GM18511 (cell line): ENCODE measurements at regions not wholly inside any gene's neighbourhood (a gene's known extent, or its start where the extent isn't known, plus 50 kb on each side); places are given as distances from the start of the nearest gene placed in this dataset.

Experiments
- ATAC-seq: cut with Tn5 transposase; IDR thresholded peaks from one replicate; pipeline ENCODE4 v1.9.1; 2021; ENCODE audit warnings: mild to moderate bottlenecking, moderate library complexity; ENCODE audit not compliant: unreplicated experiment

DNA sequence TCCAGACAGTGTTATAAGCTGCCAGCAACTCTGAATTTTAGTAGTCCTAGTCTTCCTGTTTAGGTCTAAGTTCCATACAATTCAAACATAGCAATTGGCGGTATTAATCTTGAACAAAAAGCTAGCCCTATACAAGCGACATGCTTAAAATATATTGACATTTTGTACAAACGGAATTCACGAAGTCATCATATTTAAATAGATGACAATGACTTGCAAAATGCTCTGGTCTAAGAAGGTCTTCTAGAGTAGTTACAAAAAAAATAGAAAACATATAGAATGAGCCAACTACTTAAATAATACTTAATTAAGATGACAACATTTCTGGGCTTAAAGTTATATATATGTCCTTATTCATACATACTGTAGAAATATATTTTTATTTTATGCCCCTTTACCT is 446.6 kb downstream of the ANKRD7 start:
- ATAC-seq: no peak

DNA sequence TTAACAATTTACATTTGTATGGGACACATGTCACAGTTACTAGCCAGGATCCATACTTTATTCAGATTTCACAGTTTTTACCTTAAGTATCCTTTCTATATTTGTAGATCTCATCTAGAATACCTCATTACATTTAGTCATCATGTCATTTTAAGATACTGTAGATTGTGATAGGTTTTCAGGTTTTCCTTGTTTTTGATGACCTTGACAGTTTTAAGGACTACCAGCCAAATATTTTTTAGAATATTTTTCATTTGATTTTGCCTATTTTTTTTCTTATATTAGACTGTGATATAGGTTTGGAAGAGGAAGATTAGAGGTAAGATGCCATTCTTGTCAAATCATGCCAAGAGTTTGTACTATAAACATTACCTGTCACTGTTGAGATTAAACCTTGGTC is 460.3 kb downstream of the ANKRD7 start:
- ATAC-seq: no peak

DNA sequence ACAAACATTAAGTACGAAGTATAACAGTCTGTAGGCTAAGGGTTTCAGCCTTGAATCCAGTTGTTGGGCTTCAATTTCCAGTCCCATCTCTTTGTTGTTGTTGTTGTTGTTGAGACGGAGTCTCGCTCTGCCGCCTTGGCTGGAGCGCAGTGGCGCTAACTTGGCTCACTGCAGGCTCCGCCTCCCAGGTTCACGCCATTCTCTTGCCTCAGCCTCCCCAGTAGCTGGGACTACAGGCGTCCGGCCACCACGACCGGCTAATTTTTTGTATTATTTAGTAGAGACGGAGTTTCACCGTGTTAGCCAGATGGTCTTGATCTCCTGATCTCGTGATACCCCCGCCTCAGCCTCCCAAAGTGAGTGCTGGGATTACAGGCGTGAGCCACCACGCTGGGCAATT is 464.9 kb downstream of the ANKRD7 start:
- no peak for ATAC-seq

DNA sequence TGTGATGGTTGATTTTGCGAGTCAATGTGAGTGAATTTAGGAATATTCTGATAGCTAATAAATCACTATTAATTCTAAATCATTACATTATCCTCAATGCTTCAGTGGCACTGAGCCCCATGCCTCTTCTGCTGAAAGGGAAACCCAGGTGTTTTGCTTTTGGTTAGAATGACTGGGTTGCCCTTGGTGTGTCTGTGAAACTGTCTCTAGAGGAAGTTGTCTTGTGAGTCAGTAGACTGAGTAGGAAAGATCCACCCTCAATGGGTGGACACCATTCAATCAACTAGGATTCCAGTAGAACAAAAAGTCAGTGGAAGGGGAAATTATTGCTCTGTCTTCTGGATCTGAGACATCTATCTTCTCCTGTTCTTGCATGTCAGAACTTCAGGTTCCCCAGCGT is 472.4 kb downstream of the ANKRD7 start:
- ATAC-seq: no peak

DNA sequence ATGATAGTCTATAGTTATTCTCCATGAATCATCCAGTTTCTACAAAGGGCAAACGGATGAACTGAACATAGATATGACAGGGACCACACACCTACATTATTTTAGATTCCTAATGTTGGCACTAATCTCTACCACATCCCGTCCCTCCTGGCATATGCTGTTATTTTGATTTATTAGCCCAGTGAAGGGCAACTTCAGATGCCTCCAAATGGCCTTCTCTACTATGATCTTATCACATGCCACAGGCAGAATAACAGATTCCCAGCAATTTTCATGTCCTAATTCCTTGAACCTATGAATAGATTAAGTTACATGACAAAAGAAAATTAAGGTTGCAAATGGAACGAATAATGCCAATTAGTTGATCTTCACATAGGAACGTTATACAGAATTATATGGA is 474.7 kb downstream of the ANKRD7 start:
- ATAC-seq: no peak

DNA sequence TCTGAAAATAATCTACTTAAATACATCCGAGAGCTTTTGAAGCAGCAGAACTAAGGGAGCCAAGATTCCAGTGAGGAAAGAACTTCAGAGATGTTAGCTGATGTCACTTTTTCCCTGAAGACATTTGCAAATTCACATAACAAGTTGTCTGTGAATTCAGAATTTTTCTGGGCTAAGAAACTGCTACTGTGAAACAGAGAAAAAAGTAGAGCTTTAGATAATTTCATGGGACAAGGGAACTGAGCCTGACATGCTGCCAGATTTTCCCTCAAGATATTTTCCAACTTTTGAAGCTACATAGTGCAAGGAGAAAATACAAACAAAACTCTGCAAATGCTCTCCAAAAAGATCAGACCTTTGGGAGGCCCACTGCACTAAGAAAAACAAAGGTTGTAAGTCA is 484.2 kb downstream of the ANKRD7 start:
- no peak for ATAC-seq

DNA sequence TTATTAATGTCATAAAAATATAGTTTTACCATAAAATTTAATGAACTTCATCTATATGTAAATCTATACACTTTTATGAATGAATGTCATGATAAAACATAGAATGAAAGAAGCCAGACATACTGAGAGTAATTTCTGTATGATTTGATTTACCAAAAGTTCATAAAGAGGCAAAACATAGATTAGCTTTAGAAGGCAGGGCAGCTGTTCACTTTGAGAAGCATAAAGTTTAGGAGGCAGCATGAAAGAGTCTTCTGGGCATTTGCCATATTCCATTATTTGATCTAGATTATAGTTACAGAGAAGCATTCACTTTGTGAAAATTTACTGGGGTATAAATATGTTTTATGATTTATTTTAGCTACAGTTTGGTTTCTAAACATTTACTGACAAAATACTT is 487.2 kb downstream of the ANKRD7 start:
- ATAC-seq: no peak

DNA sequence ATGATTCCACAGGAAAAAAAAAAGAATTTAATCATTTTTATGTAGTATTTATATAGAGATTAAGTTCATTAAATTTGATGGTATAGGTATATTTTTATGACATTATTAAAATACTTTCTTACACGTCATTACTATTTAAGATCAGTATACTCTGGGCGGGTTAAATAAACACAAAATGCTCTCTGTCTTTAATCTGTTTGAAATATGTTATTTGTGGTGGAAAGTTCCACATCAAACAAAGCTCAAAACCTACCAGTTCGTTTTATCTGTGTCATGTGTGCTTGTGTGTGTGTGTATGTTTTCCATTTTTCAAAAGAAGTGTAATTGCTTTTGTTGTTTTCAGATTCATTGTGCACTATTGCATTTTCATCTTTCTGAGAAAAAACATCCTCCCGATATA is 488.5 kb downstream of the ANKRD7 start:
- no peak for ATAC-seq

DNA sequence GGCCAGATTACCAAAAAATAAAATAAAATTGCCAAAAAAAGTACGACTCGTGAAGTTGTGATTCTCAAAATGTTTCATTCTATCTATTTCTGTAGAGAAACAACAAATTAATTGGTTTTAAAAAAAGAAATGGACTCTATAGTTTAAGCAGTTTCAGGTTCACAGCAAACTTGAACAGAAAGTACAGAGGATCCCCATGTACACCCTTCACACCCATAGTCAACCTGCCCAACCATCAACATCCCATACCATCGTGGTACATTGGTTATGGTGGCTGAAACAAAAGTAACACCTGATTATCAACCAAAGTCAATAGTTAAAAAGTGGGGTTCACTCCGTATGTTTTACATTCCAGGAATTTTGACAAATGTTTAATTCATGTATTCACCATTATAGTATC is 496.1 kb downstream of the ANKRD7 start:
- no peak for ATAC-seq

DNA sequence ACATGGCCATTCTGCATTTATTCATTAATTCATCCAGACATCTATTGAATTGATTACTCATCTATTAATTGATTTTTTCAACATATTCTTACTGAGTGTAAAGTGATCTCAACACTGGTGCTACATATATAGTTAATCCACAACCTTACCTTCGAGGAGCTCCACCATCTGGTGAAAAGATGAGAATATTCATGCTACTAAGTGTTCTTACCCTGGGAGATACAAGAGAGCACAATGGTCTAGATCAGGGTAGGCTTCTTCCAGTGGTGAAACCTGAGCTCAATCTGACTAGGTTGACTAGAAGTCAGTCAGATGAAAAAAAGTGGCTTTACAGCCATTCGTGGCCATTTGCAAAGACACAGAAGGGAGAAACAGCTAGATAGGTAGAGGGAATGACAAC is 507.4 kb downstream of the ANKRD7 start:
- ATAC-seq: no peak

DNA sequence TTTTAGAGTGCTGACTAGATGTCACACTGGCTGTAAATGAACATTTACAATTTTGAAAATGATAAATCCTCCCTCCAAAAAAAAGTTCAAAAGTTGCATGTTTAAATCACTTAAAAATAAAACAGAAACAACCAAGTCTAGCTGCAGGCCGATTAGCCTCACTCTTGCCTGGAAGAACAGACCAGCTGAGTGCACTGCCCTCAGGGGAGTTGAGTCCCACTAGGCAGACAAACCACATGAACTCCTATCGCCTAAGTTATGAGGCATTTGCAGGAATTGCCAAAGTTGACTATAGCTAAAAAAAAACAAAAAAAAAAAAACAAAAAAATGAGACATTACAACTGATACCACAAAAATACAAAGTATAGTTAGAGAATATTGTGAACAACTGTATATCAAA is 510.0 kb downstream of the ANKRD7 start:
- no peak for ATAC-seq

DNA sequence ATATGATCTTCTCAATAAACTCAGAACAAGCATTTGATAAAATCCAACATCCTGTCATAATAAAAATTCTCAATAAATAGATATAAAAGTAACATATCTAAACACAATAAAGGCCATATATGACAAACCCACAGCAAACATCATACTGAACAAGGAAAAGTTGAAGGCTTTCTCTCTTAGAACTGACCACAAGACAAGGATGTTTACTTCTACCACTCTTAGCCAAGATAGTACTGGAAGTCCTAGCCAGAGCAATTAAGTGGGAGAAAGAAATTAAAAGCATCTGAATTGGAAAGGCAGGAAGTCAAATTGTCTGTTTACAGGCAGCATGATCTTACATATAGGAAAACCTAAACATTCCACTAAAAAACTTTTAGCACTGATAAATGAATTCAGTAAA is 510.9 kb downstream of the ANKRD7 start:
- no peak for ATAC-seq

DNA sequence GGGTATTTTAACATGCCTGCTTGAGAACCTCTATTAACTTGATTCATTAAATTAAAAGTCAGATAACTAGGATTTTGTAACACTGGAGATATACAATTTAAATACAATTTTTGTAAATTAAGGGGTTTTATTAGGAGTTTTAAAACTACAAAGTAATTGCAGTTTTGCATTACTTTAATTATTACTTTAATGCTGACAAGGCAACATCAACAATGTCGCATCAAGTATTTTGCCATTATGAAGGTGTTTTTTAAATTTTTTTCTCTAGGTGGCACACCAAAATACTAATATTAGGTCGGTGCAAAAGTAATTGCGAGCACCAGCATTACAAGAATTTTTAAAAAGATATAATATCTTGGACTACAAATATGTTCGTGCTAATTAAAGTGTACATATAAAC is 513.4 kb downstream of the ANKRD7 start:
- no peak for ATAC-seq

DNA sequence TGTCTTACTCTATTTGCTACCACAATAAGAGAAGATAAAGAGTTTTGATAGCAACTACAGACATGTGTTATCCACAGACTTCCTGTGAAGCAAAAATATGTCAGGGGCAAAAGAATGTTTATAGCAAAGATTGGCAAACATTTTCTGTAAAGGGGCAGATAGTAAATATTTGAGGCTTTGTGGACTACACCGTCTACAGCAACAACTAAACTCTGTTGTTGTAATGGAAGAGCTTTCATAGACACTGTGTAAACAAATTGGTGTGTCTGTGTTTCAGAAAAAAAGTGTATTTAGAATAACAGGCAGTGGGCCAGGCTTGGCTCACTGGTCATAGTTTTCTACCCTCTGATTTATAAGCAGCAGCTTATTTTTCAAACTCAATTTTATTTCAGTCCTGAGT is 521.4 kb downstream of the ANKRD7 start:
- ATAC-seq: no peak

DNA sequence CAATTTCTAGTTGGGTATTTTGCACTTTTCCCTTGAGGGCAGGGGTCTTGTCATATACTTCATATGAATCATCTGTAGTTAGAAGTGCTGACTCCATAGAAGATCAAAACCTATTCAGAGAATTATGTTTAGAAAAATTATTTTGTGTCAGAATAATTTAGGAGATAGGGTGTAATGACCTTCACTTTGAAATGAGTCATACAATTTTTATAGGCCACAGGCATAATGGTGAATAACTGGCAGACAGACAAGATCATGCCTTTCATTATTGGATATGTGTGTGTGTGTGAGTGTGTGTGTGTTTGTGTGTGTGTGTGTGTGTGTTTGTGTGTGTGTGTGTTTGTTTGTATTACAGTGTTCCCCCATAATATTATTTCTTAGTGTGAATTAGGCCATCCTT is 523.0 kb downstream of the ANKRD7 start:
- ATAC-seq: no peak

DNA sequence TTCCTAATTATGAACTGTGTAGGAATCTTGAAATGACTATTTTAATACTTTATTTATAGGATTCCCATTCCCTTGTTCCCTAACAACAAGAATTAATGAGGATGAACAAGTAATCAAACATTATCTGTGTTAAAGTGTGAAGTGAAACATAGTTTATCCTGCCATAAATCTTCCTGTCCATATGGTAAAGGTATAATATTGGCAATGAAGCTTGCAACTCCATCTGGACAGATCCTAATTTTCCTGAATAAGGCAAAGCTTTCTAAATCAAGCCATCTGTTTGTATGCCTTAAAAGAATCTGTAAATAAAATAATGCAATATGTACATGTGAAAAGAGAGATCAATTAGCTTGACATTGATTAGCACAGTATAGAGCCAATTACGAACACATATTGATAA is 529.0 kb downstream of the ANKRD7 start:
- ATAC-seq: no peak

DNA sequence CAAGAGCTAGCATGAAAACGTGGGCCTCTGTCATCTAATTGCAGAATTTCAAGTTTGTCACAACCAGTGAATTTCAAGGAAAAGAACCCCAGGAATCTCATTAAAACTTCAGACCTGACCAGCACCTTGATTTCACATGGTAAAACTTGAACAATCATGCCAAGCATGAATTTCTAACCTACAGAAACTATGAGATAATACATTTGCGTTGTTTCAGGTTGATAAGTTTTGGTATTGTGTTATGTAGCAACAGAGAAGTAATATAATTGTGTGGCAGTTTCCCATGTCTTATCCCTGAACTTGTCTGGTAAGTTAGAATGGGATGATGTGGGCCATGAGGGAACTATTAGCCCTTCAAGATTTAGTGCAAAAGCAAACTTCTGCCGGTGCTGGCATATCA is 530.1 kb downstream of the ANKRD7 start:
- ATAC-seq: no peak

DNA sequence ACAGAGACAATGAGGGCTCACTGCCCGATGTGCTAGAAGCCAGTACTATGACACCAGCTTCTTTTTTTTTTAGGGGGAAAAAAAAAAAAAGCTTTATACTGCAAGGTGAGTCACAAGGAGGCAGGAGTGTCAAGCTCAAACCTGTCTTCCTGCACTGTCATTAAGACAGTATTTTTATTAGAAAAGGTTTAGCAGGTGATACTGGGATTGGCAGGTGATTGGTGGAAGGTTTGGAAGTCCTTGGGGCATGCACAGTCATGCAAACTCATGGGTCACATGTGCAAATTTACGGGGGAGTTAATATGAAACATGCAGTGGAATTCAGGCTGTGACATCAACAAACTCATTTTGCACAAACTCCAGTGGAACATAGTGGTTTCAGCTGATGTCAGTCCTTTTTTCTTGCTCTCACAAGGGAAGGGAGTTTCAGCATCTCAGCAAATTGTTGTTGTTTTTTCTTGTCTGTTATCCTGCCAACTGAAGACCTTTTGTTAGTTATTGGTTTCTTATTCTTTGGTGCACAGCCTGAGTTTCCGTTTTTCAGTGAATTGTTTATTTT is 530.6 kb downstream of the ANKRD7 start:
- ATAC-seq: no peak

DNA sequence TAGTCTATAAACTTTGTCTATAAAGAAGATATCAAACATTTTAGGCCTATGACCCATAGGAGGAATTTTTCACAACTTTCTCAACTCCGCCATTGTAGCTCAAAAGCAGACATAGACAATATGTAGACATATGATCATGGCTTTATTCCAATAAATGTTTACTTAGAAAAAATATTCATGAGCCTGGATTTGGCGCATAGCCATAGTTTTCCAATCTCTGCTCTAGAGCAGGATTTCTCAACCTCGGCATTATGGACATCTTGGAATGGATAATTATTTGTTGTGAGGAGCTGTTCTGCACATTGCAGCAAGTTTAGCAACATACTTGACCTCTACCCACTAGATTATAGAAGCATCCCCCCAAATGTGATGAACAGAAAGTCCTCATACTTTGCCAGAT is 532.6 kb downstream of the ANKRD7 start:
- ATAC-seq: no peak

DNA sequence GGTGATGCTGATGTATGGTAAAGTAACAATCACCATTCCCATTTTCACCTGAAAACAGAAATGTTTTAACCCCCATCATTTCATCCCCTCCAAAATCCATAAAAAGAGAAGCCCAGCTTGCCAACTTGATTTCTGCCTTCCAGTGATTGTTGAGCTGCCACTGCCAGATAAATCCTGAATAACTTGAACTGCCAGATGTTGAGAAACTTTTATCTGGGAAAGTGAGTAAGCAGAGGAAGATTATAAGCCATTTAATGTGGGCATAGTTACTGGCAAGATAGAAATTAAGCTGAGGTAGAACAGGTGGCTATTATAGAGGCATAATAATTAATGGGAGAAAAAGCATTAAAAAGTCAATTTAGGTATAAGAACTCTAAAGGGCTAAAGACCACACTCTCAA is 534.1 kb downstream of the ANKRD7 start:
- no peak for ATAC-seq

DNA sequence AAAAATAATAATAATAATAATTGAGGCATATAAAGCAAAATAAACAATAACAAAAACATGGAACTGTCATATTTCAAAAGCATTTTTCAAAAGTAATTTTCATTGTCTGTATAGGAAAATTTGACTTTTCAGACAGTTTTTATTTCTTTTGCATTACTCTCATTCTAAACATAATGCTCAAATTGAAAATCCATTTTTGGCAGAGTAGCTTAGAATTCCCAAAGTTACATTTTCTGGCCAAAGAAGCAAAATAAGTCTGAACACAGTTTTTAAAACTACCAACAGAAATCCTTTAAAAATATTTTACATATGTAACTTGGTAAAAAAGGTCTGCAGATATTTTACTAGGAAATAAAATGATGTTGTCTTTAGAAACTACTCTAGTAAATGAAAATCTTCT is 535.4 kb downstream of the ANKRD7 start:
- ATAC-seq: no peak

DNA sequence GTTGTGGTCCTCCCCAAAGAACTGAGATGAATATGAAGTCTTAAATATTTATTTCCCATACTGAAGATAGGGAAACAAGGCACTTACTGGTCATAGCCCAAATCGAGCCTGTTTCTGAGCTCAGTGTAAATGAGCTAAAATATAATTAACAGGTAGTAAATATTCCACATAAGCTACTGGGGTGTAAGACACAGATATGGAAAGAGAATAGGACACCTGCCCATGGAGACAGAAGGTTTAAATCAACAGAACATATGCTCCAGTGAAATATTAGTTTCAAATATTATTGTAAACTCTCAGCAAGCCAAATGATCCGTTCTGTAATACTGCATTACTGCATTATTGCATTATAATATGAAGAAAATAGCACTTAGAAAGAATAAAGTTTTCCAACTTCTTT is 537.9 kb downstream of the ANKRD7 start:
- no peak for ATAC-seq

DNA sequence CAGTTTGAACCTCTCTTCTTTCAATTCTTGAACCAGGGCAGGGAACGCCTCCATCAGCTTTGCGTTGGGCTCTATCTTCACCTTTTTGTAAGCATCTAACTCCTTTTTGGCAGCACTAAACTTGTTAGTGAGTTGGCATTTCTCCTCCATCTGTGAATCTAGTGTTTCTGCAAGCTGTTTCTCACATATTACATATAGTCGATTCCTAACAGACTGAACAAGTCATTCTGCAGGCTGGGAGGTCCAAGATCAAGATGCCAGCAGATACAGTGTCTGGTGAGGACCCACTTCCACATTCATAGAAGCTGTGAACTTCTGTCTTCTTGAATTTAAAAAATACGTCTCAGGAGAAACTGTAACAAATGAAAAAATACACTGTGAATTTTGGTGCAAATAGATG is 539.7 kb downstream of the ANKRD7 start:
- no peak for ATAC-seq

DNA sequence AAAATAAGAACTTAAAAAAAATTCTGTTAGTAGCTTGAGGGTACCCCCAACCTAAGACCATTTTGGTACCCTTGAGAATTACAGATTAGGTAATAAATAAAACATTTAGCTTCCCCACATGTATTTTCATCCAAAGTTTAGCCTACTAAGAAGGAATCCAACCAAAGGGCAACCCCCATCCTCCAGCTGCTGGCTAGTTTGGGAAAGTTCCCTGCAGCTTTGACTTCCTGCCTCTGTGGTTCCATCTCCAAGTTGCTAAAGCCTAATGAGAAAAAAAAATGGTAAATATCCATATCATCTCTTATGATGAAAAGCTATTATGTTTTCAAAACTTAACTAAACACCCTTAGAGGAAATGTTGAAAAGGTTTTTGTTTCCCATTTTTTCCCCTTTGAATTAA is 547.2 kb downstream of the ANKRD7 start:
- ATAC-seq: no peak
